Panc1 (cell line): ENCODE measurements at regions not wholly inside any gene's neighbourhood (a gene's known extent, or its start where the extent isn't known, plus 50 kb on each side); places are given as distances from the start of the nearest gene placed in this dataset.

Experiments used
- CTCF ChIP-seq: fragments of 450-650 bp; IDR thresholded peaks from 2 replicates; pipeline ENCODE4 v1.5.1; 2017; ENCODE audit warnings: mild to moderate bottlenecking
- POLR2AphosphoS5 ChIP-seq: IDR thresholded peaks from 2 replicates; pipeline ENCODE4 v1.6.1; 2012; ENCODE audit warnings: mild to moderate bottlenecking, low read depth, low read length, moderate library complexity
- TCF7L2 ChIP-seq: IDR thresholded peaks from 2 replicates; pipeline ENCODE4 v1.6.1; 2011; ENCODE audit warnings: mild to moderate bottlenecking, low read depth, low read length, inconsistent platforms

- no peak for TF ChIP-seq CTCF
- no peak for TF ChIP-seq POLR2AphosphoS5
- no peak for TF ChIP-seq TCF7L2
These were observed 137.9 kb downstream of the MAFB start for GRCh38 chr20:40551125-40551530.
